Posterior vena cava (tissue), 2 donors: ENCODE measurements at regions not wholly inside any gene's neighbourhood (a gene's known extent, or its start where the extent isn't known, plus 50 kb on each side); places are given as distances from the start of the nearest gene placed in this dataset.
"Not testable (repeated sequence)": the region's sequence is repeated elsewhere in the genome, so short reads cannot be mapped to it uniquely, and the experiment has no call there.

Experiments
- DNase-seq: peaks from one replicate; pipeline ENCODE4 v3.0.0-alpha.2; 2020; ENCODE audit warnings: low spot score
- intact Hi-C, 2 donors: fragments of 100-400 bp; cut with DNase I; formaldehyde crosslinking; loops; one replicate each; pipeline versions ENCODE4 v1.14.1 to v1.14.2; 2022 to 2023
- donor health status: DM: yes; HTN: yes; CAD: no.
- donor health status: DM: yes; HTN: yes; CAD: no.

- DNase-seq, result no peak
- intact Hi-C loops, result loop anchor here in 1 of 2 donors (10.0 kb wide), 1 partner anchor 390 kb away; no protein-coding TSS in a partner anchor
Observed at GRCh38 chr20:1774479-1774878, 116.9 kb upstream of the SIRPG start.

- DNase-seq, result no peak
- intact Hi-C loops, result loop anchor here in 1 of 2 donors (10.0 kb wide), 1 partner anchor 391 kb away; no protein-coding TSS in a partner anchor
Observed at GRCh38 chr20:1773816-1774215, 116.2 kb upstream of the SIRPG start.

- no peak for DNase-seq
- intact Hi-C loops, result no loop called here
Observed at GRCh38 chr20:1769491-1769890, 111.9 kb upstream of the SIRPG start.

GRCh38 chr20:1766731-1767130 lies 109.2 kb upstream of the SIRPG start:
- DNase-seq, result no peak
- intact Hi-C loops, result no loop called here

DNA sequence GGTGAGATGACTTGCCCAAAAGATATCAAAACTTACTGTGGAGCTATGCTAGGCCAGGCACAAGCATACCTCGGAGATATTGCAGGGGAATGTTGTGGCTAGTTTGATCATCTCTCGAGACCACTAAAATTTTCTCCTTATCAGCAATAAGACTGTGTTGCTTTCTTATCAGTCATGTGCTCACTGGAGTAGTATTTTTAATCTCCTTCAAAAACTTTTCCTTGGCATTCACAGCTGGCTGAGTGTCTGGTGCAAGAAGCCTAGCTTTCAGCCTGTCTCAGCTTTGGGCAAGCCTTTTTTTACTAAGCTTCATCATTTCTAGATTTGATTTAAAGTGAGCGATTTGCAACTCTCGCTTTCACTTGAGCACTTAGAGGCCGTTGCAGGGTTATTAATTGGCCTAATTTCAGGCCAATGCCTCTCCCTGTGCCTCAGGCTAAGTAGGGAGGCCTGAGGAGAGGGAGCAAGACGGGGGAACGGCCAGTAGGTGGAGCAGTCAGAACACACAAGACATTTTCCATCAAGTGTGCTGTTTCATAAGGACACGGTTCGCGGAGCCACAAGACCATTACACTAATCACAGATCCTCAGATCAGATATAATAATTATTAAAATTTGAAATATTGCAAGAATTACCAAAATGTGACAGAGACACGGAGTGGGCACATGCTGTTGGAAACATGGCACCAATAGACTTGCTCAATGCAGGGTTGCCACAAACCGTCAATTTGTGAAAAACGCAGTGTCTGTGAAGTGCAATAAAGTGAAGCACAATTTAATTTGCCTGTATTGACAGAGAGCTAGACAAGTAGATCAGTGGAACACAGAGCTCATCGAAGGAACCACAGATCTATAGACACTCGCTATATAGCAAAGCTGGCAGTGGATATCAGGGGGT lies 106.8 kb upstream of the SIRPG start:
- intact Hi-C loops, result no loop called here
- DNase-seq, result peak; percentile 92

DNA sequence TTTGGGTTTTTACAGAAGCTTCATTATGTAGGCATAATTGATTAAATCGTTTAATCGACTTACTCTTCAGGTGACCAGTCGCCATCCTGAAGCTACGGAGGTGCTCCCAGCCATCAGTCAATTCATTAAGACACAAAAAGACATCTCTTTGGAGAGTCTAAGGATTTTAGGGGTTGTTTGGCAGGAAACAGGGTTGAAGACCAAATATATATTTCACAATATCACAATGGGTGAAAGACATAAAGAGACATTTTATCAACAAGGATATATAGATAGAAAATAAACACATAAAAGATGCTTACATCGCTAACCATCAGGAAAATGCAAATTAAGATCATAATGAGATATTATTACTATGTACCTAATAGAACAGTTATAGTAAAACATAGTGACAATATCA lies 104.0 kb upstream of the SIRPG start:
- DNase-seq, result no peak
- intact Hi-C loops, result no loop called here

GRCh38 chr20:1761116-1761515 lies 103.5 kb upstream of the SIRPG start:
- intact Hi-C loops, result no loop called here
- DNase-seq, result no peak

- intact Hi-C loops, result no loop called here
Observed at GRCh38 chr20:1758765-1759164, 101.2 kb upstream of the SIRPG start.

DNA sequence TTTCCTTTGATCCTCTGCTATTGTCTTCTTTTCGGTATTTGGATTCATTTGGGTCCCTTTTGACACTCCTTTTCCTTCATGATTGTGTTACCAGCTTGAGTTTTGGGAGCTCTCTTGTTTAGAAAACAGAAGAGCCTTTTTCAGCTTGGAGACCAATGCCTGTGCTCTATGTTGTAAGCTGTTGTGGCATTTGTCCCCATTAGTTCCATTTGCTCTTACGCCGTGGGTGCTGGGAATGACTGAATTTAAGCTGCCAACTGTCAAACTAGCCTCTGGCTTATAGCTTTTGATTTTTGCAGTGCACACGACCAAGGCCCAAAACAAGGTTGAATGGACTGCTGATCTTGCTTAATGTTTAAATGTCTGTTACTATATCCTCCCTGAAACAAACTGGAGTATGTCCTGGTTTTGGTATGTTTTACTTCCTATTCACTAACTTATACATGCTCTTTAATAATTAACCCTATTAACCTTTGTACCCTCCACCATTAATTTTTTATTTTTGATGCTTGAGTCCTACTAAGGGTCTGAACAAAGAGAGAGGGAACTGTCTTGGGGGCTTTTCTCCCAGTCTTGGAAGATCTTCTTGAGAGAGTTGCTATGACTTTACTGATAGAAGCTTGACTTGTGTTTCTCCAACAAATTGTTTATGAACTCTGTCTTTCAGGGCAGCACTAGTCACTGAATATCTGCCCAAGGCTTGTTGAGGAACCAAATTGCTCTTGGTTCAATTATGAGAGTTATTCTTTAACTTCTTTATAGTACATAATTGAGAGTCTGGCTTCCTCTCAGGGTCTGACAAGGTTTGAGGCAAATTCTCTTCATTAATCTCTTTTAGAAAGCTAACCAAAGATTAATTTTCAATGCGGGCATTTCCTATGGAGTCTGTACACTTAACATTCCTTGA lies 100.3 kb upstream of the SIRPG start:
- no peak for DNase-seq

More at GRCh38 chr20:1758765-1759164, 101.2 kb upstream of the SIRPG start:
- no peak for DNase-seq

GRCh38 chr20:1757072-1757471 lies 99.5 kb upstream of the SIRPG start:
- no peak for DNase-seq
- intact Hi-C loops, result no loop called here

More for the DNA sequence above, 100.3 kb upstream of the SIRPG start:
- intact Hi-C loops, result no loop called here

DNA sequence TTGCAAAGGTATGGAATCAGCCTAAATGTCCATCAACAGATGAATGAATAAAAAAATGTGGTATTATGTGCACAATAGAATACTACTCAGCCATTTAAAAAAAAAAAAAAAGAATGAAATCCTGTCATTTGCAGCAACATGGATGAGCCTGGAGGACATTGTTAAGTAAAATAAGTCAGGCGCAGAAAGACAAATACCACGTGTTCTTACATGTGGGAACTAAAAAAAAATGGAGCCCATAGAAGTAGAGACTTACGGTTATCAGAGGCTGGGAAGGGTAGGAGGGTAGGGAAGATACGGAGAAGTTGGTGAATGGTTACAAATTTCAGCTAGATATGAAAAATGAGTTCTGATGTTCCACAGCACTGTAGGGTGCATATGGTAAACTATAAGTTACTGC lies 97.2 kb upstream of the SIRPG start:
- intact Hi-C loops, result no loop called here
- no peak for DNase-seq

- no peak for DNase-seq
- intact Hi-C loops, result no loop called here
Observed at GRCh38 chr20:1754306-1754705, 96.7 kb upstream of the SIRPG start.

DNA sequence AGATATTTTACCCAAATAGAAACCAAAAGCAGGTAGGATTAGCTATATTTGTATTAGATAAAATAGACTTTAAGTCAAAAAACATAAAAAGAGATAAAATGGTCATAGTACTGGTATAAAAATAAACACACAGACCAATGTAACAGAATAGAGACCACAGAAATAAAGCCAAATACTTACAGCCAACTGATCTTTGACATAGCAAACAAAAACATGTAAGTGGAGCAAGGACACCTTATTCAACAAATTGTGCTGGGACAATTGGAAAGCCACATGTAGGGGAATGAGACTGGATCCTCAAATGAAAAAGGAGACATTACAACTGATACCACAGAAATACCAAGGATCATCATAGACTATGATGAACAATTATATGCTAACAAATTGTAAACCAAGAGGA lies 94.5 kb upstream of the SIRPG start:
- DNase-seq, result no peak
- intact Hi-C loops, result no loop called here

DNA sequence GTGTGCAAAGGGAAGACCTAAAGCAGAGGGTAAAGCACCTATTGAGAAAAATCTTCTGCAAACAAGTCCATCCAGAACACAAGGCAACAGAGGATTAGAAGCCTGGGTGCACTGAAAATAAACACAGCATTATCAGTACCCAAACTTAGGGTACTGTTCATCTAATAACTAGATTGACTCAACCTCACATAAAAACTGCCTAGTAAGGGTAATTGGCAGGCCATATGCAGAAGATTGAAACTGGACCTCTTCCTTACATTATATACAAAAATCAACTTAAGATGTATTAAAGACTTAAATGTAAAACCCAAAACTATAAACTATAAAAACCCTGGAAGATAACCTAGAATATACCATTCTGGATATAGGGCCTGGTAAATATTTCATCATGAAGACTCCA lies 91.2 kb upstream of the SIRPG start:
- intact Hi-C loops, result no loop called here
- DNase-seq, result no peak

GRCh38 chr20:1747953-1748577 lies 90.5 kb upstream of the SIRPG start:
- intact Hi-C loops, result no loop called here
- DNase-seq, result no peak

- intact Hi-C loops, DNase-seq: not testable (repeated sequence)
Observed at GRCh38 chr20:1742049-1742434, 84.5 kb upstream of the SIRPG start.

DNA sequence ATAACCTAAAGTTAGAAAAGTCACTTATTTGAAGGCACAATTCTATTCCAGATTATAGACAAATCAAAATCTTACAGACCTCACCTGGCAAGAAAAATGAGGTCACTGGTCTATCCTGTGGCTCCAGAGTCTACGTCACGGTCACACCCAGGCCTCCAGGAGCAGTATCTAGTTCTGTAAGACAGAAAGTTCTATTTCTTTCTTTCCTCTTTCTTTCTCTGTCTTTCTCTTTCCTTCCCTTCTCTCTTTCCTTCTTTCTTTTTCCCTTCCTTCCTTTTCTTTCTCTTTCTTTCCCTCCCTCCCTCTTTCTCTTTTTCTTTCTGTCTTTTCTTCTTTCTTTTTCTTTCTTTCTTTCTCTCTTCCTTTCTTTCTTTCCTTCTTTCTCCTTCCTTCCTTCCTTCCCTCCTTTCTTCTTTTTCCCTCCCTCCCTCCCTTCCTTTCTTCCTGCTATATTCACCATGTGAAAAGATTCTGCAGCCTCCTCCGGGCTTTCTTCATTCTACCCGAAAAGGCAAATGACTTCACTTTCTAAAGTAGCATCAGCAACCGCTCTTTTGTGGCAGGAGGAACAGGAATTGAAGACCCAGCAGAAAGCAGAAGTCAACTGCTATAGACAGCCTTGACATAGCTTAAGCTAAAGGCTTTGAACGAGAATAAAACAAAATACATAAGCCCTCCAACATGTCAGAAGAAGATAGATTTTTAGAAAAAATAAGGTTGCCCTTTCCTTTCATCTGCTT lies 83.9 kb upstream of the SIRPG start:
- DNase-seq, result no peak
- intact Hi-C loops, result no loop called here

- DNase-seq, result no peak
- intact Hi-C loops, result no loop called here
Observed at GRCh38 chr20:1737134-1737533, 79.6 kb upstream of the SIRPG start.

- DNase-seq, result no peak
- intact Hi-C loops, result no loop called here
Observed at GRCh38 chr20:1735417-1736089, 78.0 kb upstream of the SIRPG start.
